HuH-7.5 (cell line): ENCODE measurements at regions not wholly inside any gene's neighbourhood (a gene's known extent, or its start where the extent isn't known, plus 50 kb on each side); places are given as distances from the start of the nearest gene placed in this dataset.

Experiments
- DNase-seq: peaks from one replicate; pipeline ENCODE4 v3.0.0; 2011; ENCODE audit warnings: low spot score

GRCh38 chr3:31142543-31142942 is 248.1 kb upstream of the GADL1 start:
- DNase-seq: no peak

GRCh38 chr3:31145062-31145461 is 250.6 kb upstream of the GADL1 start:
- no peak for DNase-seq

- DNase-seq: no peak
Observed at GRCh38 chr3:31147550-31147949, 253.1 kb upstream of the GADL1 start.

- no peak for DNase-seq
Observed at GRCh38 chr3:31157047-31157694, 262.7 kb upstream of the GADL1 start.

- DNase-seq: no peak
Observed at GRCh38 chr3:31157893-31158620, 263.6 kb upstream of the GADL1 start.

GRCh38 chr3:31159331-31160039 is 265.0 kb upstream of the GADL1 start:
- DNase-seq: no peak

- DNase-seq: no peak
Observed at GRCh38 chr3:31161889-31162288, 267.4 kb upstream of the GADL1 start.

GRCh38 chr3:31164381-31164780 is 269.9 kb upstream of the GADL1 start:
- DNase-seq: no peak

- no peak for DNase-seq
Observed at GRCh38 chr3:31165399-31165860, 271.0 kb upstream of the GADL1 start.

GRCh38 chr3:31166249-31166885 is 271.9 kb upstream of the GADL1 start:
- DNase-seq: no peak

GRCh38 chr3:31167666-31168065 is 273.2 kb upstream of the GADL1 start:
- DNase-seq: no peak

GRCh38 chr3:31170932-31171670 is 276.6 kb upstream of the GADL1 start:
- no peak for DNase-seq

GRCh38 chr3:31172336-31172735 is 277.9 kb upstream of the GADL1 start:
- DNase-seq: no peak

GRCh38 chr3:31173118-31173718 is 278.8 kb upstream of the GADL1 start:
- DNase-seq: no peak

- no peak for DNase-seq
Observed at GRCh38 chr3:31174079-31174478, 279.6 kb upstream of the GADL1 start.

- no peak for DNase-seq
Observed at GRCh38 chr3:31176045-31176444, 281.6 kb upstream of the GADL1 start.

GRCh38 chr3:31178467-31178866 is 284.0 kb upstream of the GADL1 start:
- no peak for DNase-seq

- DNase-seq: no peak
Observed at GRCh38 chr3:31179768-31180167, 285.3 kb upstream of the GADL1 start.

GRCh38 chr3:31180274-31180673 is 285.8 kb upstream of the GADL1 start:
- no peak for DNase-seq

- no peak for DNase-seq
Observed at GRCh38 chr3:31181661-31182060, 287.2 kb upstream of the GADL1 start.

GRCh38 chr3:31182661-31183060 is 288.2 kb upstream of the GADL1 start:
- DNase-seq: no peak
